GM19023 (cell line): ENCODE measurements at regions not wholly inside any gene's neighbourhood (a gene's known extent, or its start where the extent isn't known, plus 50 kb on each side); places are given as distances from the start of the nearest gene placed in this dataset.
"Not testable (repeated sequence)": the region's sequence is repeated elsewhere in the genome, so short reads cannot be mapped to it uniquely, and the experiment has no call there.

Experiments
- ATAC-seq: cut with Tn5 transposase; IDR thresholded peaks from one replicate; pipeline ENCODE4 v1.9.1; 2021; ENCODE audit warnings: mild to moderate bottlenecking, moderate library complexity; ENCODE audit not compliant: unreplicated experiment

DNA sequence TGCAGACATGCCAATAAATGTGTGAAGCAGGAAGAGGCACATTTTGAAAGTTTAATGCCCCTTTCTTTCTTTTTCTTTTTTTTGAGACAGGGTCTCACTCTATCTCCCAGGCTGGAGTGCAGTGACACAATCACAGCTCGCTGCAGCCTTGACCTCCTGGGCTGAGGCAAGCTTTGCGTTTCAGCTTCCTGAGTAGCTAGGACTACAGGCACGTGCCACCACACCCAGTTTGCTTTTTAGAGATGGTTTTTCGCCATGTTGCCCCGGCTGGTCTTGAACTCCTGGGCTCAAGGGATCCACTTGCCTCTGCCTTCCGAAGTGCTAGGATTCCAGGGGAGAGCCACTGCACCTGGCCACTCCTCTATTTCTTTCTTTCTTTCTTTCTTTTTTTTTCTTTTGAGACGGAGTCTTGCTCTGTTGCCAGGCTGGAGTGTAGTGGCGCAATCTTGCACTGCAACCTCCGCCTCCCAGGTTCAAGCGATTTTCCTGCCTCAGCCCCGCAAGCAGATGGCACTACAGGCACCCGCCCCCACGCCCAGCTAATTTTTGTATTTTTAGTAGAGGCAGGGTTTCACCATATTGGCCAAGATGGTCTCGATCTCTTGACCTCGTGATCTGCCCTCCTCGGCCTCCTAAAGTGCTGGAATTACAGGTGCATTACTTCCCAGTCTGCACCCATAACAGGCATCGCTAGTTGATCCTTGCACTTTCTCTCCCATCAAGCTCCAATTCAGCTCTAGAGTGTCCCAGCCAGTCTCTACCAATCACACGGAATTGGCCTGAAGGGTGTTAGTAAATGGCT is 77.5 kb upstream of the RUNX3 start:
- not testable (repeated sequence) for ATAC-seq

DNA sequence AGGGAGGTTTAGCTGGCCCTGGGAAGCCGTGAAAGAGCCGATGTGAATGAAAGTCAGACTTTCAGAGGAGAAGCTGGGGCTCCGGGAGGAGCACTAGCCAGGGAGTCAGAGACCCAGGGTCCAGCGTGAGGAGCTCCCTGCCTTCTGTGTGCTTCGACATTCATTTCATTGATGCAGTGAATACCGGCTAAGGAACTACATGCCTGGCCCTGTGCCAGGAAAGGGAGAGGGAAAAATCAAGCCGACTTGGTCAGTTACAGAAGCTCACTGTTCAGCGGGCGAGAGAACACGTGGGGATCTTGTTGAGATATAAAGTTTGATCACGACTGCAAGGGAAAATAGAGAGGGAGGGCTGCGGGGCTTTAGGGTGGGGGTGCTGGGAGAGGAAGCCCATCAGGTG is 76.7 kb upstream of the RUNX3 start:
- no peak for ATAC-seq

DNA sequence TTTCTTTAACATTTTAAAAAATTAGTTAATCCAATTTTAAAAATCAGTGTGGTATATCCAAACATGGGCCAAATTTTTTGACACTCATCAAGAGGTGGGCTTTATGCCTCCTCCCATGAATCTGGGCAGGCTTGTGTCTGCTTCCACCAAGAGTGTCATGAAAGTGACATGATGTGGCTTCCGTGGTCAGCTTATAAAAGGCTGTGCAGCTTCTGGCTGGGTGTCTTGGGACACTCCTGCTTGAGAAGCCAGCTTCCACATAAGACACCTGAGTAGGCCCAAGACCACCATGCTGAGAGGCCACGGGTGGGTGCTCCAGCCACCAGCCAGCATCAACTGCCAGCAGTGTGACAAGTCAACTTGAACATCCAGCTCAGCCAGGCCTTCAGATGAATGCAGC is 74.3 kb upstream of the RUNX3 start:
- ATAC-seq: no peak

DNA sequence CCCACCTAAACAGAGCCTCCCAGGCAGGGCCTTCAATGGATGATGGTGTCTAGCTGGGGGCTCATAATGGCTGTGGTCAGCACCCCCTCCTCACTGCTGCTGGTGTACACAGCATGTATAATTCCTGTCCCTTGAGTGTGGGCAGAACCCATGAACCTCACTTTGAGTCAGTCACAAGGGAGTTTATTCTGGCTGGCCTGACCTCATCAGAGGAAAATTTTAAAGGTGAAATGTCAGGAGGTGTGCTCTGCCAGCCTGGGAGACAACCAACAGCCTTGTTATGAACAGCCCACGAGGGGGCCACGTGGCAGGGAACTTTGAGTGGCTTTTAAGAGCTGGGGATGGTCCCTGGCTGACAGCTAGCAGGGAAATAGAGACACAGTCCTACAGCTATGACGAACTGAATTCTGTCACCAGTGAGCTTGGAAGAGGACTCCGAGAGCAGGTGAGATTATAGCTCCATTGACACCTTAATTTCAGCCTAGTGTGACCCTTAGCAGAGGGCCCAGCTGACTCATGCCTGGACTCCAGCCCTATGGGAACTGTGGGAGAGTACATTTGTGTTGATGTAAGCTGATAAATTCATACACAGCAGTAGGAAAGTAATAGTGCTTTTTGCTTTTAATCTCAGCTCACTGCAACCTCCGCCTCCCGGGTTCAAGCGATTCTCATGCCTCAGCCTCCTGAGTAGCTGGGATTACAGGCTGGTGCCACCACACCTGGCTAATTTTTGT is 73.5 kb upstream of the RUNX3 start:
- no peak for ATAC-seq

DNA sequence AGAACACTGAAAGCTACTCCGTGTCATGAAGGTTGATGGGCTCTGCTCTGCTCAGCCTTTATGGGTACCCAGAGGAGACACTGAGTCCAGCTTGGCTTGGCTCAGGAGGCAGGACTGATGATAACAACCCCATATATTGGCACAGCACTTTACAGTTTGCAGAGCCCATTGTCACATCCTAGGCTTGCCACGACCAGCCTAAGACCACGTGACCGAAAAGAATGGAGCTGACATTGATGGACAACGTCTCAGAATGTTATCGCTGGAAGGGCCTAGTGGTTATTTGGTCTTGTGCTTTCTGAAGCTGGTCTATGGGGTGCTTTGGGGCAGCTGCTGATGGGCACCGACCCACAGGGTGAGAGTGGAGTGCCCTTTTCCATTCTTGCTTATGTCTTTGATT is 72.9 kb upstream of the RUNX3 start:
- ATAC-seq: no peak

DNA sequence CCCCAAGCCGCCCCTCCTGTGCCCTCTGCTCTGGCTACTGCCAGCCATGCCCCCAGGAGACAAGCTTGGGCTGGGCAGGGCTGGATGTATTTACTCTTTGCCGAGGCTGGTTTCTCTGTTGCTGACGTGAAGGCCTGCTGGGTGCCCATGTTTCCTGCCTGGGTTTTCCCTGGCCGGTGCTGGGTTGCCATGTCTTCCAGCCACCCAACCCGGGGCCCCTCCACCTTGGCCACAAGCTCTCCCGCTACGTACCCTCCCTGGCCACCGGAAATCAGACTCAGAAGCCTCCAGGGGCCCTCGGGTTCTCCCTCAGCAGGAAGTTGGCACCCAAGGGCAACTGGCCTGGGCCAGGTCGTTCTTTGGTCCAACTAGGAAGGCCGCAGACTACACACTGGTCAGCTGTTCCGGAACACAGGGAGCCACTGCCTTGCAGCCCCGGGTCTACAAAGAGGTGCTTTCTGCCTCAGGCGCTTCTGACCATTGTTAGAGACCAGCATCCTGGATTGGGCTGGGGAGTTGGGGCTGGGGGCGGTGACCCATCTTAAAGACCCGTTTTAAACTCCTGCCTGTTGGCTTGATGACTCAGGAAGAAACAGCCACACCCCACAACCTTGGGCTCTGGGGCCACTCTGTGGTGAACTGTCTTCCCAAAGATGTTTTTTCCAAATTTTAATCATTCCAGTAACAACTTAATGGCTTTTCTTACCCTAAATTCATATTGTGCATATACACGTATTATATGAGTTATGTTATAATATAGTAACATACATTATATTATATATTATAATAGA is 71.2 kb upstream of the RUNX3 start:
- ATAC-seq: no peak

DNA sequence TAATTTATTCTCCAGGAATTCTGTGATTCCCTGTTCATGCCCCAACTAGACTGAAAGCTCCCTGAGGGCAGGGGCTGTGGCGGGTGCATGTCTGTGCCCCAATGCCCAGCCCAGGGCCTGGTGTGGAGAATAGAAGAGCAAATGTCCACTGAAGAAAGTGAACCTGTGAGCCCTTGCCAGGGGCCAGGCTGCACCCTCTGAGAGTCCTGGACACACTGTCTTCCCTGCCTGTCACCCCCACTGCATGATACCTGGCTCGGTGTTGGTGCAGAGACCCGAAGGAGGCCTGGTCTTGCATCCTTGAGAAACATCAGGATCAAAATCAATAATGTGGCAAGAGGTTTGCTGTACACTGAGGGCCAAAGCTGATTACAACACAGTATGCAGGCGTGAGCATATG is 69.8 kb upstream of the RUNX3 start:
- no peak for ATAC-seq

DNA sequence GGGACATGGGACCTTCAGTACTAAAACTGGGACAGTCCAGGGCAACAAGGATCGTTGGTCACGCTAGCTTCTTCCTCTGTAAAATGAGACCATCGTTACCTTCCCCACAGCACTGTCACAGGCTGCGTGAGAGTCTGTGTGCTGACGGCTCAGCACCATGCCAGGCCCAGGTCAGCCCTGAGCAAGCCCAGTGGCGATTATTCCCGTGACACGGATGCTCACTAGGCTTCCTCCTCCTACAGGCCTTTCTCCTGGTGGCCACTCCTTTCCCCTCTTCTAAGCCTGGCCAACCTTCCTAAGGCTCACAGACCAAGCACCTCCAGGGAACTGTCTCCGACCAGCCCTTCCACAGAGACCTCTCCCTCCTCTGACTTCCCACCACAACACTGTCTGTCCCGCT is 69.3 kb upstream of the RUNX3 start:
- ATAC-seq: no peak

DNA sequence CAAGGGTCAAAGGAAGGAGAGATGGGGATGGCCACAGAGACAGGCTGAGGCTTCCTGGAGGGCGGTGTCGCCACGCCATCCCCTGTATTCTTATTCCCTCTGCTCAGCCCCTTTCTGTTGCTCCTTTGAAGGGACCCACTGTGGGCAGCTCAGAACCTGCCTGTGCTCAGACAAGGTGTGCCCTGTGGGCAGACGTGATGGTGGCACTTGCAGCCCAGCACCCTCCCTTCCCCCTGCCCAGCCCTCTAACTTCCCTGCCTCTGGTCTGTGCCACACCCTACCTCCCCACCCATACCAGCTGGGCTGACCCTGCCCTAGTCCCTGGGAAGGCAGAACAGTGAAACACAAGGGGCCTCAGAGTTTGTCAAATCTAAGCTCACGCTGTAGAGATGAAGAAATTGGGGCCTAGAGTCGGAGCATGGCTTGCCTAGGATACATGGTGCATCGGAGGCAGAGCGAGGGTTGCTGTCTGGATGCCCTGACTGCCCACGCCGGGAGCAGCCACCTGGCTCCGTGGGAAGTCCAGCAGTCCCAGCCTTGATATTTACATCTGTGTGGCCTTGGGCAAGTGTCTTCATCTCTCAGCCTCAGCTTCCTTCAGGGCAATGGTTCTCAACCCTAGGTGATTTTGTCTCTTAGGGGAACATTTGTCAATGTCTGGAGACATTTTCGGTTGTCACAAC is 68.6 kb upstream of the RUNX3 start:
- no peak for ATAC-seq

DNA sequence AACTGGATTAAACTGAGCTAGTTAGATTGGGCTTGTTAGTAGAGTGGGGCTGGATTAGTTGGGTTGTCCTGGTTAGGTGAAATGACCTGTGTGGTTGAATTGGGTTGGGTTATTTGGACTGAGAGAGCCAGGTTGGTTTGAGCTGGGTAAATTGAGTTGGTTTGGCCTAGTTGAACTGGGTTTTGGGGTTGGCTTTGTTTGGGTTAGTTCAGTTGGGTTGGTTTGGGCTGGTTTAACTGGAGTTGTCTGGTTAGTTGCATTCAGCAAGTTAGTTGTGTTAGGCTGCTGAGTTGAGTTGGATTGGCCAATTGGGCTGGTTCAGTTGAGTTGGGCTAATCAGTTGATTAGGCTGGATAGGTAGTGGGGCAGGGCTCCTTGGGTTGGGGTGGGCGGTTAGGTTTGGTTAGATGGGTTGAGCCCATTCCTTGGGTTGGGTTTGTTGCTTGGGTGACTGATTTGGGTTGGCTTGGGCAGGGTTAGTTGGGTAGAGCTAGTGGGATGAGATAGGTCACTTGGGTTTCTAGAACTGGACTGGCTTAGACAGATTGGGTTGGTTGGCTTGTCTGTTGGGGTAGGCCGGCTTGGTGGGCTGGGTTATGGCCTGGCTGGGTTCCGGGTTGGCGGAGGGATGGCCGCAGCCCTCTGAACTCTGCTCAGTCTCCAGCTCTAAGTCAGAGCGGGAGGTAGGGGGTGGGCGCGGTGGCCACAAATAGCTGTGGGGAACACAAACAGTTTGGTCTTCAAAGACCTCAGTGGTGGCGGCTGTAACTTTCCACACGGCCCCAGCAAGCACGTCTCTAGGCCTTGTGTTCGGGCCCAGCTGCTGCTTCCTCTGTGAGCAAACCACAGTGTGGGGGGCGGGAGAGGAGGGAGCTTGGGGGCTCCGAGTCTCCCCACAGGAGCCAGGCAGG is 67.2 kb upstream of the RUNX3 start:
- no peak for ATAC-seq

DNA sequence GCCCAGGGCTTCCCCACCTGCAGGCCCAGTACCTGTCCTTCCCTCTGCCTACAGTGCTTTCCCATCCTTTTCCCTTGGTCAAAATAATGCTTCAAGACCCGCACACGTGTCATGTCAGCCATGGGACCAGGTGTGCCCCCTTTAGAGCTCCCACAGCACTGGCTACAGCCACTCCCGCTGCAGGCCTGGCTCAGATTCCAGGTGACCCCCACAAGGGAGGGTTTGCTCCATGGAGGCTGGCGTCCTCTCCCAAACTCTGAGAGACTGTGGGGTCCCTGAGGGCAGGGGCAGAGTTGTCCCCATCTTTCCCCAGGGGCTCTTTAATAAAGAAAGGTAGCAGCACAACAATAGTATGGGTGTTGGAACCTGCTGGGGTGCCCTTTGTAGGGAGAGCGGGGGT is 66.4 kb upstream of the RUNX3 start:
- ATAC-seq: no peak

DNA sequence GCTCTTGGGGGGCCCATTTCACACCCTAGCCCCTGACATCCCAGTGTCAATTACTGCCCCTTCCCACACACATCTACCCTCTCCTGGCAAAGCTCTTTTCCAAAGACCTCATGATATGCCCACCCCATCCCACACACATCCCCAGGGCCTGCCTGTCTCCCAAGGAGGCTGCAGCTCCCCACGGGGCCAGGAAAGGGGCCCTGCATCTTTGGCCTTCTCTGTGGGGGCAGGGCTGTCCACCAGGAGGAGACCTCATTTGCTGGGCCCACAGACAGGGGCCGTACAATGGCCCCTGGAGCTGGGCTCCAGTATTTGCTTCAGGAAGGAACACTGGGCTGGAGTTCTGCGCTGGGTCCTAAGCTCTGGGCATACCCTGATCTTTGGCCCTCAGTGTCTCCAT is 65.6 kb upstream of the RUNX3 start:
- no peak for ATAC-seq

DNA sequence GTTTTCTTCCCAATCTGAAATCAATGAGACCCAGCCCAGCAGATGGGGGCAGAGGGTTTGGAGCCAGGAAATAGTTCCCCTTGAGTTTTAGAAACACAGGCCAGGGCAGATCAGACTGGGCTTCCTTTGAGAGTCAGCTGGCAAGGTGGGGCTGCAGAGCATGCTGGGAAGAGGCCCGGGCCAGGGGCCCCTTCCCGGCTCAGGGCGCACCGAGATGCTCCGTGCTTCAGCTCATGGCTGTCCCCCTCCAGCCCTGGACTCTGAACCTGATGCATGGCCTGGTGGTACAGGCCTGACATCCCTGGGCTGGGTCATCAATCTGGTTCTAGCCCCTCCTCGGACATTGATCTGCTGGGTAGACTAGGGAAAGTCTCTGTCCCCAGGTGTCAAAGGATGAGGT is 65.1 kb upstream of the RUNX3 start:
- no peak for ATAC-seq

DNA sequence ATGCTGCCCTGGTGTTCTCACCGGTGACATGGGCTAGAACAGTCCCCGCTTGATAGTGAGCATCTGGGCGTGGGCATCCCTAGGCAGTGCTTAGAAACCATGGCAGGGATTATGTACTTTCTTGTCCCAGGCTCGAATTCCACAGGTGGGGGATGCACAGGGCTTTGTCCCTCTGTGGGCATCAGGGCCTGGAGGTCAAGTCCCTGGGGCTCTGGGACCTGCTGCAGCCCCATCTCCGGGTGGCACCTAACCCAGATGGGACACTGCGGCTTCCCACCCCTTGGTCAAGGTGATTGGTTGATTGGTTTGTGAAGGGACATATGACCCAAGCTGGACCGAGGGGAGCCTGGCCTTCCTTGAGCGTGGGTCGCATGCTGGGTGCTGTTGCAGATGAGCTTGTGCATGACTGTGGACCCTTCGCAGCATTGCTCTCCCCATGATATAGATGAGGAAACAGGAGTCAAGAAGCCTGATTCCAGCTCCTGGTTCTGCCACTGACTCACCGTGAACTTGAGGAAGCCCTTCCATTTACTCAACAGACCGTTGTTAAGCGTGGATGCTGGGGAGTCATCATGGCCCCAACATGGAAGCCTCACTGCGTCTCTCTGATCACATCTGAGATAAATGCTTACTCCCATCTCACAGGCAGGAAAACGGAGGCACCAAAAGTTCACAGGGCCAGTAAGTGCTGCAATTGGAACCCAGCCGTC is 64.0 kb upstream of the RUNX3 start:
- ATAC-seq: no peak

DNA sequence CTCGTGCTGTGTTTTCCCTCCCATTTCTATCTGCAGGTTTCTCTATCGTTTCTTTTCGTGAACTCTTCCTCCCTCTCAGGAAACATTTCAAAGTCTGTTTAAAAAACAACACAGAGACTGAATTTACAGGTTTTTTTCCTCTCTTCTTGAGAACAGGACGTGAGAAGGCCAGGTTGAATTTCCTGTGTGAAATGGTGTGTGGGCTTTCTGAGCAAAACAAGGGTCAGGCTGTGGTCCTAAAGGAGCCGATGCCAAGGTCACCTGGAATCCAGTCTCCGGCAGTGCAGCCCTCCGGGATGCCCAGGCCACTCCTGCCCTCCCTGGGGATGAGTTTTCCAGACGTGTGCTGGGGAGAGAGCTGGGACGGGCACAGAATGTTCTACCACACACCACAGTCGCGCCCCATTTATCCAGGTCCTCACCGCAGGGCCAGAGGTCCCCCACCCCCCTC is 62.7 kb upstream of the RUNX3 start:
- no peak for ATAC-seq

DNA sequence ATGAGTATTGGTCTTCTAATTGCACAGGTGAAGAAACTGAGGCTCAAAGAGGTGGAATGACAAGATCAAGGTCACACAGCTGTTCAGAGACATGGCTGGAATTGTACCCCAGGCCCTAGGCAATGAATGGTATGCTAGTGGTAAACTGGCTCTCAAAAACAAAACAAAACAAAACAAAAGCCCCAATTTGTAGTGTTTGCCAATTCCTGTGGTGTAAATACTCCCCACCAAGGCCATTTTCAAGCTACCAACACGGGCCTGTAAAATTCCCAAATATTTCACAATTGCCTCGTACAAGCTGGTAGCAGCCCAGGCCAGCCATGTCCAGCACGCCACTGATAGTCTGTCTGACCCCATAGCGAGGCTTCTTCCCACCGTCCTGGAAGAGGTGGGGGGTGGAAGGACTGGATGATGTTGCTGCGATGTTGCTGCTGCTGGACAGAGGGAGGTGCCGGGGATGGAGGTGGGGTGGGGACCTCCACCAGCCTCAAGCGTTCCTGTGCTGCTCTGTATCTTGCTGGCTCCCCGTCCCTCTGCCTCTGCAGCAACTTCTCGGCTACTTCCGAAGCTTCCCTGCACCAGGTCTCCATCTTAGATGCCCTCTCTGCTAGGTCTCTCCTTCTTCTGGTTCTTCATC is 62.2 kb upstream of the RUNX3 start:
- ATAC-seq: no peak

DNA sequence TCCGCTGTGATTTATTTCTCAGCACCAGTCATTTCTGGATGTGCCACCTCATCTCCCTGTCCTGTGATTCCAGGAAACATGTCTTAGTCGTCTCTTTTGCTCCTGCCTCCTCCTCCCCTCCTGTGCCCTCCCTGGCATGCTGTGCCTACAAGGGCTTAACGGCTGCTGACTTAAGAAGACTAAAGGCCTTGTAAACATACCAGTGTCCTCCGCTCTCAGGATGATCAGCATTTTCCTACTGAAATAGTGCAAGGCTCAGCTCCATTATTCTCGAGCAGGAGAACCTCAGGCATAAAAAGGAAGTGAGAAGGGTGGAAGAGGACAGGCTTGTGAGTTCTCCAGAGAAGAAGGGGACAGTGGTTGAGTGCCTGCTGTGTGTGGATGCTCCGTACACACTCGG is 61.6 kb upstream of the RUNX3 start:
- ATAC-seq: no peak

DNA sequence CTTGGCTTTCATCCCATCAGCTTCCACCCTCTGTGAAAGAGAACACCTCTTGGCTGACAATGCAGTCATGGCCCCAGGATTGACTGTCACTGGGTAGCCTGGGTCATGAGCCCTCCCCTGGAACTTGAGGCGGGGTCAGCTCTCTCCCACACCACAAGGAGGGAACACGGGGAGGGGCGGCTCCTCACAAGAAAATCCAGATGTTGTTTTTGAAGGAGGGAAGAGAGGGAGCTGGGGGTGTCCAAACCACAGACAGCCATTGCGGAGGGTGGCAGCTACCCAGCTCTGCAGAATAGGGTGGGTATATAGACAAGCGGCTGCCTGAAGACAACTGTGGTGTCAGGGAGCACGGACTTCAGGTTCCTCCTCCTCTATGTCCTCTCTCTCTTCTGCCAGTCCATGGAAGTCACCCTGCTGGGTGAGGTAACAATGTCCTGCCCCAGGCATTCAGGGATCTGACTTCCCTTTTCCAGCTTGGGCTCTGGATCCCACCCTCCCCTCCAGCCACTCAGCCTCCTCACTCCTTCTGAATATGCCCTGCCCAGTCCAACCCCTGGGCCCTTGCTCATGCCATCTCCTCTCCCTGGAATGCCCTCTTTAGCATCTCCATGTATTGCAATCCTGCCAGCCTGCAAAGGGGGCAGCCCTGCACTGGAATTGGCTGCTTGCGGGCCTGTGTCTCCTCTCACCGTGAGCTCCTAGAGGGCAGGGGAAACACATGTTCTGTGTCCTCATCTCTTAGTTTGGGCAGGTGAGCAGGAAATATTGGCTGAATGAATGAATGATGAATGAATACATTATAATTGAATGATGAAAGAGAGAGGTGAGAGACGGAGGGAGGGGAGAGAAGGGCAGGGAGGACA is 60.9 kb upstream of the RUNX3 start:
- no peak for ATAC-seq
